GM12865 (cell line): ENCODE measurements at regions not wholly inside any gene's neighbourhood (a gene's known extent, or its start where the extent isn't known, plus 50 kb on each side); places are given as distances from the start of the nearest gene placed in this dataset.
A peak's percentile ranks its signal among the peaks of the same experiment; 100 is the strongest.

ENCODE experiments used
- DNase-seq: peaks from one replicate; pipeline ENCODE4 v3.0.0; 2010; ENCODE audit warnings: low read depth
- H3K4me3 ChIP-seq: 2 replicates; pipeline ENCODE4 v1.5.1; 2011; ENCODE audit warnings: mild to moderate bottlenecking, low read depth, low read length, control low read depth
- CTCF ChIP-seq: IDR thresholded peaks from 2 replicates; pipeline ENCODE4 v1.5.1; 2011; ENCODE audit warnings: low read length, control low read depth, low read depth, inconsistent platforms; ENCODE audit not compliant: insufficient read depth; ENCODE audit errors: missing control alignments

- no peak for DNase-seq
- TF ChIP-seq CTCF: no peak
- H3K4me3 ChIP-seq: no peak overlapping the region
Measured at GRCh38 chr5:125316915-125317535, 570.6 kb upstream of the ZNF608 start.

GRCh38 chr5:125317536-125317995 is 571.1 kb upstream of the ZNF608 start:
- H3K4me3 ChIP-seq: no peak overlapping the region
- TF ChIP-seq CTCF: no peak
- no peak for DNase-seq

- H3K4me3 ChIP-seq: no peak overlapping the region
- TF ChIP-seq CTCF: no peak
- DNase-seq: no peak
Measured at GRCh38 chr5:125321654-125322053, 575.2 kb upstream of the ZNF608 start.

- DNase-seq: no peak
- no peak overlapping the region for H3K4me3 ChIP-seq
- TF ChIP-seq CTCF: no peak
Measured at GRCh38 chr5:125323613-125324012, 577.2 kb upstream of the ZNF608 start.

DNA sequence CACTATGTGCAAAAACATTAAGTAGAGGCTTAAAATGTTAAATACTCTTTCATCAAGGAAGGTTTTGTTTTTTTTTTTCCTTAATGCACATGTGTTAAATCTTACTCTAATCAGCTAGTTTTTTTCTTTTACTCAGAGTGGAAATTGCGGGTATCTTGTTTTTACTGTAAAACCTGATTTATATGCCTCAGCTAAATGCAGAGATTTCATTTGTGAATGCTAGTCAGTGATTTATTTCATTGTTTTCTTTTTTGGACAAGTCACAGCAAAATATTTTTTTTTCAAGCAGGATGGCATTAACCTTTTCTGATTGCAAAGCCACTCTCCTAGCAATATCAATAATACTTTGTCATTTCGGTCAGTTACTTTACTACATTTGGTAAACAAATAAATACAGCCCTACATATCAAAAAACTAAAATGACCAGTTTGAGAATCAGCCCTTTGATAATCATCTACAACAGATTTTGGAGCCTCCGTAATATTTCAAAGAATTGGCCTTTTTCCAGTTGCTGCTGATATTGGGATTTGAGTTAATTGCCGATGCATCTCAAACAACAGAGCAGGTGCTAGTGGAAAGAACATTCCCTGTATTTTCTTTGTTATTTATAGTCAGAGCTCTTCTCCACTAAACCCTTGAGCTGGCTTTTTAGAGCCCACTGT is 579.2 kb upstream of the ZNF608 start:
- TF ChIP-seq CTCF: no peak
- H3K4me3 ChIP-seq: no peak overlapping the region
- DNase-seq: no peak

- no peak for TF ChIP-seq CTCF
- DNase-seq: no peak
- no peak overlapping the region for H3K4me3 ChIP-seq
Measured at GRCh38 chr5:125326150-125326510, 579.7 kb upstream of the ZNF608 start.

DNA sequence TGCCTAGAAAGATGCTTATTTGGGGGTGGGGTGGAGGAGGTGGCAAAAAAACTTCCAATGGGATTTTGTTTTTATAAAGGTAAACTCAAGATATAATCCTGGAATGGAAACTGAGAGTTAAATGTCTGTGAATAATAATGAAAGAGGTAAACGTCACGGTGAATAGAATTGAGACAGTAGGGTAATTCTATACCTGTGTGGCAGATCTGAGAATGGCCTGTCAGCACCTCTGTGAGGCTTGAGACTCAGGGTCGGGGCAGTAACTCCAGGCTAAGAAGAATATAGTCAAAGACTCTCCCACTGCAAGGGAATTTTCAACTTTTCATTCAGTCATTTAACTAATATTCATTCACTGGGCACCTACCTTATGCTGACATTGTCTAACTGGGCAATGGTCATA is 581.2 kb upstream of the ZNF608 start:
- peak; percentile 13 for DNase-seq
- TF ChIP-seq CTCF: no peak
- no peak overlapping the region for H3K4me3 ChIP-seq
